MM.1S (cell line): ENCODE measurements at regions not wholly inside any gene's neighbourhood (a gene's known extent, or its start where the extent isn't known, plus 50 kb on each side); places are given as distances from the start of the nearest gene placed in this dataset.

Experiments
- EZH2 ChIP-seq: fragments of 300-600 bp; sonication (generic); optimal IDR thresholded peaks from 2 replicates; pipeline ENCODE3; 2017; ENCODE audit warnings: low read depth, mild to moderate bottlenecking, antibody characterized with exemption, low read length, mixed read lengths
- EZH2phosphoT487 ChIP-seq: fragments of 300-600 bp; sonication (generic); IDR thresholded peaks from 2 replicates; pipeline ENCODE4 v1.6.1; 2018; ENCODE audit warnings: antibody characterized with exemption, low read length
- TF ChIP-seq, protein P1 (sequence below): fragments of 300-600 bp; sonication (generic); IDR thresholded peaks from 2 replicates; pipeline ENCODE4 v1.5.1; 2016; ENCODE audit warnings: antibody characterized with exemption, low read length, mixed read lengths

DNA sequence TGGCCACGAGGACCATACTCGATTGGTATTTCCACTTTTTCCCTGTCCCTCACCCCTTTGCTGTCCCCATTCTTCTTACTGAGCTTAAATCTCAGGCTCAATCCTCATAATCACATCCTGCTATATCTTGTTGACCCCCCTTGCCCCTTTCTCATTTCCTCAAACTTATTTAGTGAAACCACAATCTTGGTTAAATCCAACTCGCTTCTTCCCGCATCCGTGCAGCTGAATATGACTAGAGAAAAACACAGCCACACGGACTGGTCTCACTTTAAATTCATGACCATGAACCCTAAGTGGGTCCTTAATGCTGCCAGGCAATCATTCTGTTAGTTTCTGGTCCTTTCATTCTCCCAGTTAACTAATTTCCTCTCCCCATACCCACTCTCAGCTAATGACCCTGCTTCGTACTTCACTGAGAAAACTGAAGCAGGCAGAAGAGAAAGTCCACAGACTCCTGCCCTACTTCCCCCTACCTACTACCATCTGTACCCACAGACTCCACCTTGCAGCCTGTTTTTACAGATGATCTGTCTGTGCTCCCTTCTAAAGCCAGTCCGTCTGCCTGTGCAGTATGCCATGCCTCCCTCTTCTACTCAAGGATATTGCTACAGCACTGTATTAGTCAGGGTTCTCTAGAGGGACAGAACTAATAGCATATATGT lies 96.8 kb upstream of the LMO4 start:
- TF ChIP-seq EZH2 (no peak), EZH2phosphoT487 (no peak)
- TF ChIP-seq, protein P1, sequence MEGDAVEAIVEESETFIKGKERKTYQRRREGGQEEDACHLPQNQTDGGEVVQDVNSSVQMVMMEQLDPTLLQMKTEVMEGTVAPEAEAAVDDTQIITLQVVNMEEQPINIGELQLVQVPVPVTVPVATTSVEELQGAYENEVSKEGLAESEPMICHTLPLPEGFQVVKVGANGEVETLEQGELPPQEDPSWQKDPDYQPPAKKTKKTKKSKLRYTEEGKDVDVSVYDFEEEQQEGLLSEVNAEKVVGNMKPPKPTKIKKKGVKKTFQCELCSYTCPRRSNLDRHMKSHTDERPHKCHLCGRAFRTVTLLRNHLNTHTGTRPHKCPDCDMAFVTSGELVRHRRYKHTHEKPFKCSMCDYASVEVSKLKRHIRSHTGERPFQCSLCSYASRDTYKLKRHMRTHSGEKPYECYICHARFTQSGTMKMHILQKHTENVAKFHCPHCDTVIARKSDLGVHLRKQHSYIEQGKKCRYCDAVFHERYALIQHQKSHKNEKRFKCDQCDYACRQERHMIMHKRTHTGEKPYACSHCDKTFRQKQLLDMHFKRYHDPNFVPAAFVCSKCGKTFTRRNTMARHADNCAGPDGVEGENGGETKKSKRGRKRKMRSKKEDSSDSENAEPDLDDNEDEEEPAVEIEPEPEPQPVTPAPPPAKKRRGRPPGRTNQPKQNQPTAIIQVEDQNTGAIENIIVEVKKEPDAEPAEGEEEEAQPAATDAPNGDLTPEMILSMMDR, result no peak
